Uterus (tissue), 3 donors: ENCODE measurements at regions not wholly inside any gene's neighbourhood (a gene's known extent, or its start where the extent isn't known, plus 50 kb on each side); places are given as distances from the start of the nearest gene placed in this dataset.
"Not testable (repeated sequence)": the region's sequence is repeated elsewhere in the genome, so short reads cannot be mapped to it uniquely, and the experiment has no call there.

ENCODE experiments used
- DNase-seq, 2 donors: peaks; one replicate each; pipeline ENCODE4 v3.0.0-alpha.2; 2019 to 2020
- H3K27ac ChIP-seq, 2 donors: fragments of 200-600 bp; sonication (generic); 1 replicate in 1 of 2; 2 replicates in 1 of 2; pipeline ENCODE4 v1.5.1; 2016 to 2018
- H3K27me3 ChIP-seq, 2 donors: fragments of 200-600 bp; sonication (generic); one replicate each; pipeline ENCODE4 v1.5.1; 2018 to 2019; ENCODE audit warnings: control low read depth in 1 of 2
- H3K36me3 ChIP-seq, 2 donors: fragments of 200-600 bp; sonication (generic); one replicate each; pipeline ENCODE4 v1.5.1; 2019; ENCODE audit warnings: control low read depth in 1 of 2
- H3K4me1 ChIP-seq, 2 donors: fragments of 200-600 bp; sonication (generic); one replicate each; pipeline ENCODE4 v1.5.1; 2018 to 2019; ENCODE audit warnings: control low read depth in 1 of 2
- H3K4me3 ChIP-seq, 2 donors: fragments of 200-600 bp; sonication (generic); 1 replicate in 1 of 2; 2 replicates in 1 of 2; pipeline ENCODE4 v1.5.1; 2018 to 2019; ENCODE audit warnings: mild to moderate bottlenecking in 1 of 2
- H3K9me3 ChIP-seq, 2 donors: fragments of 200-600 bp; sonication (generic); one replicate each; pipeline ENCODE4 v1.5.1; 2019; ENCODE audit warnings: control low read depth in 1 of 2
- POLR2A ChIP-seq, 2 donors: fragments of 450-650 bp; IDR thresholded peaks; one replicate each; pipeline ENCODE4 v1.6.1; 2016; ENCODE audit warnings: antibody characterized with exemption in 2 of 2, mild to moderate bottlenecking in 1 of 2, moderate library complexity in 1 of 2
- intact Hi-C: fragments of 100-400 bp; cut with DNase I; formaldehyde crosslinking; loops from one replicate; pipeline ENCODE4 v1.15.1; 2023; ENCODE audit warnings: low total_unique reads
- TF ChIP-seq, protein P1 (sequence below), 4 experiments: fragments of 200-600 bp in 2 of 4; fragments of 450-650 bp in 2 of 4; sonication (generic) in 2 of 4; IDR thresholded peaks; one replicate each; pipeline ENCODE4 v1.5.1; 2016 to 2019; ENCODE audit warnings: antibody characterized with exemption in 4 of 4, mild to moderate bottlenecking in 2 of 4, moderate library complexity in 1 of 4
- donor health status: DM: yes; HTN: yes; CAD: no.

DNA sequence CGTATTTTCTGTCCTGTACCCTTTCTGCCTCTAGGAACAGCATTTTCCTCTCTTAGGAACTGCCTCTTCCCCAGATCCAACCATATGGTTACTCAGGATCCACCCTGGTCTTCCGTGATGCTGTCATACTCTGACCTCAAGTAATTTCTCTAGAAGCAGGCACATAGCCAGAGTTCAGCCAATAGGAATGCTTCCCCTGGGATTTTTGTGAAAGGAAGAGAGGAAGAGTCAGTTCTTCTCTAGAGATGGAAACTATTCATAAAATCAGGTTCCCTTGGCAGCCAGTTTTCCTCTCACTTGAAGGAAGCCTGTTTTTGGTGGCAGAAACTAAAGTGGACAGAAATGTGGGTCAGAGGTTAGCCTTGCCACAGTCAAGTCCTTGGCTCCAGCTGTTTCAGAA lies 400.1 kb upstream of the PCSK5 start:
- Histone ChIP-seq H3K27me3 (no peaks in the 10 kb centered on the region), H3K27ac (no peak overlapping the region), H3K4me1 (no peaks in the 10 kb centered on the region), H3K4me3 (no peak overlapping the region), H3K9me3 (no peaks in the 10 kb centered on the region), H3K36me3 (no peaks in the 10 kb centered on the region)
- no peak for DNase-seq
- TF ChIP-seq POLR2A (IDR thresholded peaks at IDR 0.05), result no peak
- TF ChIP-seq, protein P1, sequence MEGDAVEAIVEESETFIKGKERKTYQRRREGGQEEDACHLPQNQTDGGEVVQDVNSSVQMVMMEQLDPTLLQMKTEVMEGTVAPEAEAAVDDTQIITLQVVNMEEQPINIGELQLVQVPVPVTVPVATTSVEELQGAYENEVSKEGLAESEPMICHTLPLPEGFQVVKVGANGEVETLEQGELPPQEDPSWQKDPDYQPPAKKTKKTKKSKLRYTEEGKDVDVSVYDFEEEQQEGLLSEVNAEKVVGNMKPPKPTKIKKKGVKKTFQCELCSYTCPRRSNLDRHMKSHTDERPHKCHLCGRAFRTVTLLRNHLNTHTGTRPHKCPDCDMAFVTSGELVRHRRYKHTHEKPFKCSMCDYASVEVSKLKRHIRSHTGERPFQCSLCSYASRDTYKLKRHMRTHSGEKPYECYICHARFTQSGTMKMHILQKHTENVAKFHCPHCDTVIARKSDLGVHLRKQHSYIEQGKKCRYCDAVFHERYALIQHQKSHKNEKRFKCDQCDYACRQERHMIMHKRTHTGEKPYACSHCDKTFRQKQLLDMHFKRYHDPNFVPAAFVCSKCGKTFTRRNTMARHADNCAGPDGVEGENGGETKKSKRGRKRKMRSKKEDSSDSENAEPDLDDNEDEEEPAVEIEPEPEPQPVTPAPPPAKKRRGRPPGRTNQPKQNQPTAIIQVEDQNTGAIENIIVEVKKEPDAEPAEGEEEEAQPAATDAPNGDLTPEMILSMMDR (IDR thresholded peaks at IDR 0.05), result no peak
- intact Hi-C loops, result no loop called here

DNA sequence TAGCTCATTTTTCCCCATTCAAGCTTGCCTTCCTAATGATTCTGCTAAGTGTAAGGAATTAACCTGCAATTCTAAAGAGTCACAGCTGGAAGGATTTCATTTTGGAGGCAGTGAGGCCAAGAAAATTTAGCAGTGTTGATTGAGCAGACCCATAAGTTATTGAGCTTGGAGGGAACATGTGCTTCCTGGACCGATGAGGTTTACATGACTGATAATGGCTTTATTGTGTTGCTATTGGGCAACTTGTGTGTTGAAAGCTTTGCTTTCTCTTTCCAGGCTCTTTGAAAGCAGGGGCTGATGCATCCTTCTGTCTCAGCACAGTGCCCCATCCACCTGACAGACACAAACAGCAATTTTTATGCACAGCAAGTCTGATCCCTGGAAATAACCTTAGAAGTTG lies 398.9 kb upstream of the PCSK5 start:
- intact Hi-C loops, result no loop called here
- Histone ChIP-seq H3K27me3 (no peaks in the 10 kb centered on the region), H3K36me3 (no peaks in the 10 kb centered on the region), H3K4me3 (no peak overlapping the region), H3K4me1 (no peaks in the 10 kb centered on the region), H3K9me3 (no peaks in the 10 kb centered on the region), H3K27ac (no peak overlapping the region)
- DNase-seq, result no peak
- TF ChIP-seq, protein P1 (IDR thresholded peaks at IDR 0.05), result no peak
- no peak for TF ChIP-seq POLR2A (IDR thresholded peaks at IDR 0.05)

DNA sequence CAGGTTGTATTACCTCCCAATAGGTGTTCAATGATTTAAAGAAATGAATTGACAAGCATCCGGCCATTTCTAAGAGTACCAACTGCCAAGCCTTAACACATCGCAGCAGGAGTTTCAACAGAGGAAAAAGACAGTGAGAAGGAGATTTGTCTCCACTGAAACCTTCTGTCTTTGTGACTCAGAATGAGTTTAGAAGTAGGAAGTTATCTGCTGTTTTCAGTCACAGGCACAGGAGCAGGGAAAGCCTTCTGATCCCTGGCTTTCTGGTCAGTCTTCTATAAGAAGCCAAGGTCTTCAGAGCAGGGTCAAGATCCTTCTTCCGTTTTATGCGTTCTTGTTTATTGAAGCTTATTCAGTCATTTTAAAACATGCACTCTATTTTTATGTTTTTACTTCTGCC lies 390.7 kb upstream of the PCSK5 start:
- Histone ChIP-seq H3K4me1 (no peaks in the 10 kb centered on the region), H3K9me3 (no peaks in the 10 kb centered on the region), H3K36me3 (no peaks in the 10 kb centered on the region), H3K27ac (no peak overlapping the region), H3K27me3 (no peaks in the 10 kb centered on the region), H3K4me3 (no peak overlapping the region)
- no peak for DNase-seq
- TF ChIP-seq, protein P1 (IDR thresholded peaks at IDR 0.05), result no peak
- TF ChIP-seq POLR2A (IDR thresholded peaks at IDR 0.05), result no peak
- intact Hi-C loops, result no loop called here

DNA sequence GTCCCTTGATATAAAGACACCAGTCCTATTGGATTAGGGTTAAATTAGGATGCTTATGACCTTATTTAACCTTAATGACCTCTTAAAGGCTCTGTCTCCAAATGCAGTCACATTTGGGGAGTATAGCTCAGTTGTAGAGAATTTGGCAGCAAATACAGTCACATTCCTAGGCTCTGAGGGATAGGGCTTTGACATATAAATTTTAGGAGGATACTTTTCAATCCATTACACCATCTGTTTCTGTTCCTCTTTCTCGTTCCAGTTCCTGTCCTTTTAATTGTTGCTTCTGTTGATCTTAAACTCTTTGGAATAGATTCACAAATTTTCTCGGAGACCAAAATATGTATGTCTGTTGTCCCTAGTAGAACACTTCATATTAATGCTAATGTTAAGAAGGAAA lies 390.0 kb upstream of the PCSK5 start:
- Histone ChIP-seq H3K9me3 (no peaks in the 10 kb centered on the region), H3K27ac (no peak overlapping the region), H3K4me1 (no peaks in the 10 kb centered on the region), H3K4me3 (no peak overlapping the region), H3K27me3 (no peaks in the 10 kb centered on the region), H3K36me3 (no peaks in the 10 kb centered on the region)
- intact Hi-C loops, result no loop called here
- TF ChIP-seq, protein P1 (IDR thresholded peaks at IDR 0.05), result no peak
- no peak for TF ChIP-seq POLR2A (IDR thresholded peaks at IDR 0.05)
- no peak for DNase-seq

DNA sequence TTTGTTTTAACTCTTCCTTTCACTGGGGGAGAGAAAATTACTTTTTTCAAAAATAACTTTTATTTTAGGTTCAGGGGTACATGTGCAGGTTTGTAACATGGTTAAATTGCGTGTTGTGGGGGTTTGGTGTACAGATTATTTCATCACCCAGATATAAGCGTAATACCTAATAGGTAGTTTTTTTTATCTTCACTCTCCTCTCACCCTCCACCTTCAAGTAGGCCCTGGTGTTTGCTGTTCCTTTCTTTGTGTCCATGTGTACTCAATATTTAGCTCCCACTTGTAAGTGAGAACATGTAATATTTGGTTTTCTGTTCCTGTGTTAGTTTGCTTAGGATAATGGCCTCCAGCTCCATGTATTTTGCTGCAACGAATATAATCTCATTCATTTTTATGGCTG lies 389.5 kb upstream of the PCSK5 start:
- intact Hi-C loops, H3K4me1 ChIP-seq, H3K36me3 ChIP-seq, DNase-seq, H3K27ac ChIP-seq, H3K9me3 ChIP-seq, H3K4me3 ChIP-seq, H3K27me3 ChIP-seq: not testable (repeated sequence)

DNA sequence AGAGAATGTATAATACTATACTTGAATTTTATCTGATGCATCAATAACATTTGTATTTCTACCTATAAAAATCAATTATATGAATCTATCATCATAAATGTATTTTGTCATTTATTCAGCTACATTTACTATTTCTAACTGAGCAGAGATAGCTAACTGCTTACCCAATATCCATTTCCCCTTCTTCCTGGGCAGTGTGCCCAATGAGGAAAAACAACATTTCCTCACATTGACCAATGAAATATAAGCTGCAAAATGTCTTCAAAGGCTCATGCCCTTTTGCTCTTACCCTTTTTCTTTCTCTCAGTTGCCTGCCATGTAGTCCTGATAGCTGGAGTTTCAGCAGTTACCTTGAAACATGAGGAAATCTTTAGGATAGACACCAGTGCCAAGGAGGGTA lies 385.8 kb upstream of the PCSK5 start:
- Histone ChIP-seq H3K4me1 (no peaks in the 10 kb centered on the region), H3K36me3 (no peaks in the 10 kb centered on the region), H3K27ac (no peak overlapping the region), H3K4me3 (no peak overlapping the region), H3K9me3 (peaks cover 0 to 4% of the 10 kb centered on the region in 2 donors), H3K27me3 (no peaks in the 10 kb centered on the region)
- no peak for DNase-seq
- TF ChIP-seq POLR2A (IDR thresholded peaks at IDR 0.05), result no peak
- TF ChIP-seq, protein P1 (IDR thresholded peaks at IDR 0.05), result no peak
- intact Hi-C loops, result no loop called here
